ENCODE measurements at regions not wholly inside any gene's neighbourhood (a gene's known extent, or its start where the extent isn't known, plus 50 kb on each side); places are given as distances from the start of the nearest gene placed in this dataset.

- Histone ChIP-seq H2AFZ (ENCODE audit: low read depth, low read length, severe bottlenecking) (no peak overlapping the region), H3F3A (ENCODE audit: insufficient read depth) (no peaks in the 10 kb centered on the region), H3K9ac (ENCODE audit: low read length) (no peak overlapping the region), H4K20me1 (ENCODE audit: low read depth, low read length) (no peaks in the 10 kb centered on the region), H3K36me3 (ENCODE audit: low read length) (no peaks in the 10 kb centered on the region), H3K4me3 (ENCODE audit: insufficient read depth, low read length, poor library complexity, severe bottlenecking) (no peak overlapping the region), H3K9me3 (ENCODE audit: insufficient read depth, low read length) (no peaks in the 10 kb centered on the region), H3K27ac (ENCODE audit: low read depth, low read length) (no peak overlapping the region), H3K79me2 (ENCODE audit: insufficient read depth, low read length) (no peaks in the 10 kb centered on the region), H3K27me3 (ENCODE audit: low read length) (no peaks in the 10 kb centered on the region), H3K9me2 (replicated peaks; ENCODE audit: insufficient read depth, low read length) (no peaks in the 10 kb centered on the region), H3K4me2 (ENCODE audit: low read depth, low read length, poor library complexity, severe bottlenecking) (no peak overlapping the region)
- no peak for TF ChIP-seq EZH2phosphoT487 (conservative IDR thresholded peaks at IDR 0.05; ENCODE audit: low read length)
- no peak for TF ChIP-seq CTCF (IDR thresholded peaks at IDR 0.05; ENCODE audit: insufficient read depth, low read length, poor library complexity, severe bottlenecking)
Observed at GRCh38 chr3:99413504-99413903, 224.9 kb upstream of the COL8A1 start.

GRCh38 chr3:99410789-99411311 lies 227.5 kb upstream of the COL8A1 start:
- TF ChIP-seq EZH2phosphoT487 (conservative IDR thresholded peaks at IDR 0.05; ENCODE audit: low read length) (no peak), CTCF (IDR thresholded peaks at IDR 0.05; ENCODE audit: insufficient read depth, low read length, poor library complexity, severe bottlenecking) (no peak)
- Histone ChIP-seq H4K20me1 (ENCODE audit: low read depth, low read length) (no peaks in the 10 kb centered on the region), H3K9ac (ENCODE audit: low read length) (no peak overlapping the region), H3K27me3 (ENCODE audit: low read length) (no peaks in the 10 kb centered on the region), H3K36me3 (ENCODE audit: low read length) (no peaks in the 10 kb centered on the region), H3K4me3 (ENCODE audit: insufficient read depth, low read length, poor library complexity, severe bottlenecking) (no peak overlapping the region), H3F3A (ENCODE audit: insufficient read depth) (no peaks in the 10 kb centered on the region), H3K79me2 (ENCODE audit: insufficient read depth, low read length) (no peaks in the 10 kb centered on the region), H3K27ac (ENCODE audit: low read depth, low read length) (no peak overlapping the region), H3K9me2 (replicated peaks; ENCODE audit: insufficient read depth, low read length) (no peaks in the 10 kb centered on the region), H3K4me2 (ENCODE audit: low read depth, low read length, poor library complexity, severe bottlenecking) (no peak overlapping the region), H3K9me3 (ENCODE audit: insufficient read depth, low read length) (no peaks in the 10 kb centered on the region), H2AFZ (ENCODE audit: low read depth, low read length, severe bottlenecking) (no peak overlapping the region)

GRCh38 chr3:99409961-99410360 lies 228.4 kb upstream of the COL8A1 start:
- H3K27me3 ChIP-seq (ENCODE audit: low read length), result no peaks in the 10 kb centered on the region
- no peaks in the 10 kb centered on the region for H3K79me2 ChIP-seq (ENCODE audit: insufficient read depth, low read length)
- no peaks in the 10 kb centered on the region for H3F3A ChIP-seq (ENCODE audit: insufficient read depth)
- no peaks in the 10 kb centered on the region for H3K9me3 ChIP-seq (ENCODE audit: insufficient read depth, low read length)
- no peaks in the 10 kb centered on the region for H3K9me2 ChIP-seq (replicated peaks; ENCODE audit: insufficient read depth, low read length)
- no peak overlapping the region for H3K4me3 ChIP-seq (ENCODE audit: insufficient read depth, low read length, poor library complexity, severe bottlenecking)
- no peak overlapping the region for H2AFZ ChIP-seq (ENCODE audit: low read depth, low read length, severe bottlenecking)
- H3K36me3 ChIP-seq (ENCODE audit: low read length), result no peaks in the 10 kb centered on the region
- H3K9ac ChIP-seq (ENCODE audit: low read length), result no peak overlapping the region
- no peak overlapping the region for H3K27ac ChIP-seq (ENCODE audit: low read depth, low read length)
- no peaks in the 10 kb centered on the region for H4K20me1 ChIP-seq (ENCODE audit: low read depth, low read length)
- H3K4me2 ChIP-seq (ENCODE audit: low read depth, low read length, poor library complexity, severe bottlenecking), result no peak overlapping the region
- no peak for TF ChIP-seq EZH2phosphoT487 (conservative IDR thresholded peaks at IDR 0.05; ENCODE audit: low read length)
- TF ChIP-seq CTCF (IDR thresholded peaks at IDR 0.05; ENCODE audit: insufficient read depth, low read length, poor library complexity, severe bottlenecking), result no peak

Data from SU-DHL-6 (cell line).